A549 (cell line): ENCODE measurements at regions not wholly inside any gene's neighbourhood (a gene's known extent, or its start where the extent isn't known, plus 50 kb on each side); places are given as distances from the start of the nearest gene placed in this dataset.

Experiments used
- ATAC-seq, 2 experiments: fragments of 200-7000 bp in 1 of 2; fragments of >200 bp in 1 of 2; cut with Nextera tagmentation in 1 of 2; cut with Tn5 transposase in 1 of 2; 3 replicates each; pipeline versions ENCODE4 v1.8.0 to v1.9.1; 2018 to 2020; ENCODE audit warnings: mild to moderate bottlenecking in 1 of 2, moderate library complexity in 1 of 2
- CTCF ChIA-PET: fragments of 300-600 bp; sonication (Branson Sonifier 250); formaldehyde crosslinking; extraction: SDS; loops from one replicate; lab custom pipeline; 2021; ENCODE audit warnings: antibody characterized with exemption, inconsistent platforms; lab: Yijun Ruan, JAX
- POLR2A ChIA-PET: fragments of 350-600 bp; formaldehyde crosslinking; extraction: SDS; loops from one replicate; lab custom pipeline; 2021; ENCODE audit warnings: antibody characterized with exemption, inconsistent platforms; lab: Yijun Ruan, JAX
- DNase-seq, 2 experiments: peaks; one replicate each; pipeline versions ENCODE4 v3.0.0 to v3.0.0-alpha.2; 2011 to 2016; ENCODE audit warnings: low read depth in 1 of 2, low spot score in 1 of 2
- FAIRE-seq: peaks from 2 replicates; lab custom pipeline; 2011; peaks lifted over from hg19 to GRCh38; lab: Jason Lieb, UNC
- H3K27ac ChIP-seq, 2 experiments: fragments of >200 bp; sonication (Bioruptor Twin); formaldehyde crosslinking; 3 replicates each; pipeline ENCODE4 v1.5.1; 2016 to 2017
- H3K4me1 ChIP-seq: fragments of >200 bp; sonication (Bioruptor Twin); formaldehyde crosslinking; 3 replicates; pipeline ENCODE4 v1.6.1; 2016
- H3K4me2 ChIP-seq: fragments of >200 bp; sonication (Bioruptor Twin); formaldehyde crosslinking; 3 replicates; pipeline ENCODE4 v1.6.1; 2016
- H3K4me3 ChIP-seq: fragments of >200 bp; sonication (Bioruptor Twin); formaldehyde crosslinking; 3 replicates; pipeline ENCODE4 v1.5.1; 2016
- H3K9me3 ChIP-seq: fragments of >200 bp; sonication (Bioruptor Twin); formaldehyde crosslinking; 3 replicates; pipeline ENCODE4 v1.6.1; 2016
- CBX8 ChIP-seq: fragments of 200-600 bp; sonication (generic); IDR thresholded peaks from 2 replicates; pipeline ENCODE4 v1.6.1; 2016
- ESRRA ChIP-seq: fragments of 150-350 bp; IDR thresholded peaks from 2 replicates; pipeline ENCODE4 v1.6.1; 2014; ENCODE audit warnings: mild to moderate bottlenecking, low read length, borderline replicate concordance
- HDAC2 ChIP-seq: fragments of 200-600 bp; sonication (generic); IDR thresholded peaks from 2 replicates; pipeline ENCODE4 v1.6.1; 2016
- HOXA7 ChIP-seq: fragments of 250-450 bp; sonication (Bioruptor Pico); IDR thresholded peaks from 2 replicates; pipeline ENCODE4 v1.5.0; 2020; ENCODE audit warnings: mild to moderate bottlenecking, moderate library complexity
- HOXB13 ChIP-seq: fragments of 250-450 bp; sonication (Bioruptor Pico); IDR thresholded peaks from 2 replicates; pipeline ENCODE4 v1.5.0; 2020; ENCODE audit warnings: low read depth, mild to moderate bottlenecking, moderate library complexity
- HOXB5 ChIP-seq: fragments of 250-450 bp; sonication (Bioruptor Pico); IDR thresholded peaks from 2 replicates; pipeline ENCODE4 v1.5.0; 2020; ENCODE audit warnings: mild to moderate bottlenecking, moderate library complexity
- JUN ChIP-seq, 2 experiments: fragments of >200 bp; sonication (Bioruptor Twin); formaldehyde crosslinking; IDR thresholded peaks; 2 replicates in 1 of 2; 3 replicates in 1 of 2; pipeline ENCODE4 v1.6.1; 2016 to 2017
- KDM5A ChIP-seq: fragments of 200-600 bp; sonication (generic); IDR thresholded peaks from 2 replicates; pipeline ENCODE4 v1.6.1; 2016; ENCODE audit warnings: antibody characterized with exemption, mild to moderate bottlenecking
- MYC ChIP-seq: IDR thresholded peaks from 2 replicates; pipeline ENCODE4 v1.6.1; 2012; ENCODE audit warnings: mild to moderate bottlenecking, inconsistent platforms, low read length, improper control_type of control experiment, borderline replicate concordance
- POLR2A ChIP-seq: IDR thresholded peaks from 2 replicates; pipeline ENCODE4 v1.6.1; 2012; ENCODE audit warnings: mild to moderate bottlenecking, low read length
- RAD21 ChIP-seq, 2 experiments: fragments of >200 bp in 1 of 2; sonication (Bioruptor Twin) in 1 of 2; formaldehyde crosslinking in 1 of 2; IDR thresholded peaks in 1 of 2; conservative IDR thresholded peaks in 1 of 2; 2 replicates in 1 of 2; 3 replicates in 1 of 2; pipeline ENCODE4 v1.6.1; 2012 to 2018; ENCODE audit warnings: inconsistent platforms in 1 of 2
- SMC3 ChIP-seq: fragments of >200 bp; sonication (Bioruptor Twin); formaldehyde crosslinking; IDR thresholded peaks from 3 replicates; pipeline ENCODE4 v1.6.1; 2018; ENCODE audit warnings: inconsistent platforms
- ZFP36 ChIP-seq: fragments of 450-650 bp; IDR thresholded peaks from 2 replicates; pipeline ENCODE4 v1.6.1; 2014; ENCODE audit warnings: borderline replicate concordance; ENCODE audit not compliant: partially characterized antibody
- ZNF302 ChIP-seq: fragments of 250-450 bp; sonication (Bioruptor Pico); IDR thresholded peaks from 2 replicates; pipeline ENCODE4 v1.9.0; 2021; ENCODE audit warnings: inconsistent platforms, mild to moderate bottlenecking, moderate library complexity
- ZSCAN20 ChIP-seq: fragments of 250-450 bp; sonication (Bioruptor Pico); IDR thresholded peaks from 2 replicates; pipeline ENCODE4 v1.8.0; 2022; ENCODE audit warnings: mild to moderate bottlenecking, moderate library complexity
- WGBS: methylation state at CpG from one replicate; pipeline ENCODE4 v1.1.6; 2017; ENCODE audit errors: missing lambda C conversion rate; 5-methylcytosine and 5-hydroxymethylcytosine counted together
- TF ChIP-seq, protein P1 (sequence below): IDR thresholded peaks from 2 replicates; pipeline ENCODE4 v1.6.1; 2012
- TF ChIP-seq, protein P2 (sequence below): IDR thresholded peaks from 2 replicates; pipeline ENCODE4 v1.6.1; 2012; ENCODE audit warnings: low read depth, borderline replicate concordance
- TF ChIP-seq, protein P3 (sequence below): fragments of 150-350 bp; IDR thresholded peaks from 2 replicates; pipeline ENCODE4 v1.6.1; 2014; ENCODE audit warnings: low read depth, mild to moderate bottlenecking, low read length
- TF ChIP-seq, protein P4 (sequence below): fragments of >200 bp; sonication (Bioruptor Twin); formaldehyde crosslinking; IDR thresholded peaks from 3 replicates; pipeline ENCODE4 v1.6.1; 2016
- TF ChIP-seq, protein P5 (sequence below): fragments of >200 bp; sonication (Bioruptor Twin); formaldehyde crosslinking; IDR thresholded peaks from 2 replicates; pipeline ENCODE4 v1.6.1; 2016
- TF ChIP-seq, protein P6 (sequence below): IDR thresholded peaks from 2 replicates; pipeline ENCODE4 v1.6.1; 2012

DNA sequence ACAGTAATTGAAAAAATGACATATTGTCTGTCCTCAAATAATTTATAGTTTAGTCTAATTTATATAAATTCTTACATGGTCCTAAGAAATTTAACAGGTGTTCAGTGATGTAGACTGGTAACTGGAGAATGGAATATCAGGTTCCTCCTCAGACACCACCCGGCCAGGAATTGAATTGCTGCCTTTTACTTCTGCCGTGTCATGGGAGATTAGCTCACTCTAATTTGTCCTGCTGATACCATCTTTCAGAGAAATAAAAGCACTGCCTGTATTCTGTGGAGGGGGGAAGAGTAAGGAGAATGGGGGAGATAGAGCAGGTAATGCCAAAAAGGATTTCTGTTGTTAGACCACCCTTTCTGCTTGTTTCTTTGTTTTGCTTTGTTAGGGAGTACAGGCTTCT is 125.2 kb upstream of the KLHL4 start:
- Histone ChIP-seq H3K4me3 (no peak overlapping the region), H3K9me3 (no peaks in the 10 kb centered on the region), H3K27ac (no peak overlapping the region), H3K4me2 (no peak overlapping the region), H3K4me1 (no peaks in the 10 kb centered on the region)
- TF ChIP-seq ZNF302 (CRISPR knock-in tag): no peak
- DNase-seq (no peak), ATAC-seq (no peak), FAIRE-seq (no peak)
- ChIA-PET POLR2A (no interaction called here), CTCF (no interaction called here)
- 60% methylated on average over 2 of the region's 2 CpGs for WGBS

DNA sequence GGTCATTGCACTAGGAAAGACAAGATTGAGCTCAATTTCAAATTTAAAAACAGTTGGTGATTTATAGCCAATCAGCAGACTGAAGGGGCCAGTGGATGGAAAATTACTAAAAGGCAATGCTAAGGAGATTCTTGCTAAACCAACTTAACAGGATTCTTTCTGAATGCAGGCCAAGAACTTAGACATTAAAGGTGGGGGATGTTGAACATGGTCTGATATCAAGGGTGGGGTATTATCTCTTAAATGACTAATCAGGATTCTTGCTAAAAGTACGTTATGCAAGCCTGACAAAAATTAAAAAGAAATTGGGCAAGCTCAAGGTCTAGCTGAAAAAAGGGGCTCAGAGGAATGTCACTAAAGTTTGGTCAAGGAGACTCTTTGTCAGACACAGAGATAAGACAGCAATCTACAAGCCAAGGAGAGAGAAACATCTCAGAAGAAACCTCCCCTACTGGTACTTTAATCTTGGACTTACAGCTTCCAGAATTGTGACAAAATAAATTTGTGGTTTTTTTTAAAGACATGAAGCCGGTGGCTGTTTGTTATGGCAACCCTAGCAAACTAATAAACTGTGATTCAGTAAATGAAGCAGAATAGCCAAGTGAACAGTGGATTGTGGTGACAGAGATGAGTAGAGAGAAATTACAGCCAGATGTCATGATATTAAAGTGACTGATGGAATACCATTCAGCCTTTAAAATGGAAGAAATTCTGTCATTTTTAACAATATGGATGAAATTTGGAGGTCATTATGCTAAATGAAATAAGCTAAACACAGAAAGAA is 120.3 kb upstream of the KLHL4 start:
- ATAC-seq (no peak), FAIRE-seq (no peak), DNase-seq (no peak)
- H3K27ac ChIP-seq: no peak overlapping the region
- CTCF ChIA-PET: no interaction called here
- no peak overlapping the region for H3K4me2 ChIP-seq
- no peaks in the 10 kb centered on the region for H3K4me1 ChIP-seq
- WGBS: 24% methylated on average over 2 of the region's 2 CpGs
- POLR2A ChIA-PET: no interaction called here
- no peaks in the 10 kb centered on the region for H3K9me3 ChIP-seq
- H3K4me3 ChIP-seq: no peak overlapping the region
- TF ChIP-seq HOXB5: no peak
- TF ChIP-seq, protein P1, sequence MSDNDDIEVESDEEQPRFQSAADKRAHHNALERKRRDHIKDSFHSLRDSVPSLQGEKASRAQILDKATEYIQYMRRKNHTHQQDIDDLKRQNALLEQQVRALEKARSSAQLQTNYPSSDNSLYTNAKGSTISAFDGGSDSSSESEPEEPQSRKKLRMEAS: no peak
- TF ChIP-seq, protein P2, sequence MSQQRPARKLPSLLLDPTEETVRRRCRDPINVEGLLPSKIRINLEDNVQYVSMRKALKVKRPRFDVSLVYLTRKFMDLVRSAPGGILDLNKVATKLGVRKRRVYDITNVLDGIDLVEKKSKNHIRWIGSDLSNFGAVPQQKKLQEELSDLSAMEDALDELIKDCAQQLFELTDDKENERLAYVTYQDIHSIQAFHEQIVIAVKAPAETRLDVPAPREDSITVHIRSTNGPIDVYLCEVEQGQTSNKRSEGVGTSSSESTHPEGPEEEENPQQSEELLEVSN: no peak
- TF ChIP-seq MYC: no peak
- TF ChIP-seq RAD21 (conservative IDR thresholded peaks at IDR 0.05 in 1 of 2, IDR thresholded peaks at IDR 0.05 in 1 of 2): no peak
- TF ChIP-seq SMC3: no peak
- no peak for TF ChIP-seq HDAC2
- no peak for TF ChIP-seq HOXB13 (CRISPR knock-in tag)
- no peak for TF ChIP-seq ZFP36
- TF ChIP-seq KDM5A: no peak

DNA sequence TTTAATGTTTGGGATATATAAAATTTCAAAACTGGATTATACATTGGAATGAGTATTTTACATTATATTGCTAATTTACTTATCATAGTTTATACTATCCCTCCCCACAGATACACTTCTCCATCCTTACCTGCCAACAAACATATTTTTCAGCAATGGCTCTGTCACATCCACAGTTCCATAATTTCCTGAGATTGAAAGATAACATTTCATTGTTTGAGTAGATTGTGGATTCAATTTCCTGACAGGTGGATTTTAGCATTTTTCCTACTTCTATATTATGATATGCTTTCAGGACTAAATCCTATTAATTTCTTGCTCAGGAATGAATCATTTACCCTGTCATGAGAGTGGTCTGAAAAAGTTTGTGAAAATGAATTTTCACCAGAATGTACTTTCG is 115.3 kb upstream of the KLHL4 start:
- Histone ChIP-seq H3K4me3 (no peak overlapping the region), H3K4me2 (no peak overlapping the region), H3K27ac (no peak overlapping the region), H3K9me3 (no peaks in the 10 kb centered on the region), H3K4me1 (no peaks in the 10 kb centered on the region)
- ATAC-seq (no peak), DNase-seq (no peak), FAIRE-seq (no peak)
- ChIA-PET CTCF (no interaction called here), POLR2A (no interaction called here)
- TF ChIP-seq ZFP36 (no peak), HOXA7 (CRISPR knock-in tag) (no peak), ZSCAN20 (CRISPR knock-in tag) (no peak), SMC3 (no peak)
- TF ChIP-seq, protein P3, sequence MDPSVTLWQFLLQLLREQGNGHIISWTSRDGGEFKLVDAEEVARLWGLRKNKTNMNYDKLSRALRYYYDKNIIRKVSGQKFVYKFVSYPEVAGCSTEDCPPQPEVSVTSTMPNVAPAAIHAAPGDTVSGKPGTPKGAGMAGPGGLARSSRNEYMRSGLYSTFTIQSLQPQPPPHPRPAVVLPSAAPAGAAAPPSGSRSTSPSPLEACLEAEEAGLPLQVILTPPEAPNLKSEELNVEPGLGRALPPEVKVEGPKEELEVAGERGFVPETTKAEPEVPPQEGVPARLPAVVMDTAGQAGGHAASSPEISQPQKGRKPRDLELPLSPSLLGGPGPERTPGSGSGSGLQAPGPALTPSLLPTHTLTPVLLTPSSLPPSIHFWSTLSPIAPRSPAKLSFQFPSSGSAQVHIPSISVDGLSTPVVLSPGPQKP: no peak
- TF ChIP-seq, protein P4, sequence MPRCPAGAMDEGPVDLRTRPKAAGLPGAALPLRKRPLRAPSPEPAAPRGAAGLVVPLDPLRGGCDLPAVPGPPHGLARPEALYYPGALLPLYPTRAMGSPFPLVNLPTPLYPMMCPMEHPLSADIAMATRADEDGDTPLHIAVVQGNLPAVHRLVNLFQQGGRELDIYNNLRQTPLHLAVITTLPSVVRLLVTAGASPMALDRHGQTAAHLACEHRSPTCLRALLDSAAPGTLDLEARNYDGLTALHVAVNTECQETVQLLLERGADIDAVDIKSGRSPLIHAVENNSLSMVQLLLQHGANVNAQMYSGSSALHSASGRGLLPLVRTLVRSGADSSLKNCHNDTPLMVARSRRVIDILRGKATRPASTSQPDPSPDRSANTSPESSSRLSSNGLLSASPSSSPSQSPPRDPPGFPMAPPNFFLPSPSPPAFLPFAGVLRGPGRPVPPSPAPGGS: no peak
- TF ChIP-seq, protein P1: no peak
- 34% methylated on average over 1 of the region's 1 CpG for WGBS

DNA sequence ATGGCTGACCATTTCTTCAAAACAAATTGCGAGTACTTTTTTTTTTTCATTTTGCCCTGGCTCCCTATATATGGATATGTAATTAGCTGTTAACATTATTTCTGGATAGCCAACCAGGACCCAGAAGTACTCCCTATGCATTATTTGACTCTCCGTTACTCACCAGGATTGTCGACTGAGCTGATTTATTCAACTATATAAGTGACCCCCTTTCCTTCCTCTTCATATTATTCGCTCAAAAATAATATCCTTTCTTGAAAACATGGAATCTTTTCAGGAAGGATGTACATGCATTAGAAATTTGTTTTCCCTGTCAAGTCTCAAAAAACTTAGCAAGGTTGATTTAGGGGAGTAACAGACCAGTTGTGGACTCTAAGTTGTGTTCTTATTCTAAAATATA is 114.1 kb upstream of the KLHL4 start:
- Histone ChIP-seq H3K4me2 (no peak overlapping the region), H3K4me1 (no peaks in the 10 kb centered on the region; the same call in 2 of the 3 replicates), H3K4me3 (no peak overlapping the region), H3K9me3 (no peaks in the 10 kb centered on the region), H3K27ac (no peak overlapping the region)
- WGBS: 69% methylated on average over 4 of the region's 4 CpGs
- ATAC-seq: no peak
- ChIA-PET POLR2A (no interaction called here), CTCF (no interaction called here)
- DNase-seq: no peak
- FAIRE-seq: no peak
- no peak for TF ChIP-seq KDM5A
- TF ChIP-seq HDAC2: no peak
- TF ChIP-seq, protein P5, sequence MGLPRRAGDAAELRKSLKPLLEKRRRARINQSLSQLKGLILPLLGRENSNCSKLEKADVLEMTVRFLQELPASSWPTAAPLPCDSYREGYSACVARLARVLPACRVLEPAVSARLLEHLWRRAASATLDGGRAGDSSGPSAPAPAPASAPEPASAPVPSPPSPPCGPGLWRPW: no peak
- TF ChIP-seq, protein P3: no peak
- TF ChIP-seq JUN (IDR thresholded peaks at IDR 0.05): no peak
- TF ChIP-seq, protein P6, sequence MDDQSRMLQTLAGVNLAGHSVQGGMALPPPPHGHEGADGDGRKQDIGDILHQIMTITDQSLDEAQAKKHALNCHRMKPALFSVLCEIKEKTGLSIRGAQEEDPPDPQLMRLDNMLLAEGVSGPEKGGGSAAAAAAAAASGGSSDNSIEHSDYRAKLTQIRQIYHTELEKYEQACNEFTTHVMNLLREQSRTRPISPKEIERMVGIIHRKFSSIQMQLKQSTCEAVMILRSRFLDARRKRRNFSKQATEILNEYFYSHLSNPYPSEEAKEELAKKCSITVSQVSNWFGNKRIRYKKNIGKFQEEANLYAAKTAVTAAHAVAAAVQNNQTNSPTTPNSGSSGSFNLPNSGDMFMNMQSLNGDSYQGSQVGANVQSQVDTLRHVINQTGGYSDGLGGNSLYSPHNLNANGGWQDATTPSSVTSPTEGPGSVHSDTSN: no peak
- no peak for TF ChIP-seq ESRRA
- no peak for TF ChIP-seq CBX8
- no peak for TF ChIP-seq POLR2A
